ENCODE measurements at regions not wholly inside any gene's neighbourhood (a gene's known extent, or its start where the extent isn't known, plus 50 kb on each side); places are given as distances from the start of the nearest gene placed in this dataset.
"Not testable (repeated sequence)": the region's sequence is repeated elsewhere in the genome, so short reads cannot be mapped to it uniquely, and the experiment has no call there.

DNA sequence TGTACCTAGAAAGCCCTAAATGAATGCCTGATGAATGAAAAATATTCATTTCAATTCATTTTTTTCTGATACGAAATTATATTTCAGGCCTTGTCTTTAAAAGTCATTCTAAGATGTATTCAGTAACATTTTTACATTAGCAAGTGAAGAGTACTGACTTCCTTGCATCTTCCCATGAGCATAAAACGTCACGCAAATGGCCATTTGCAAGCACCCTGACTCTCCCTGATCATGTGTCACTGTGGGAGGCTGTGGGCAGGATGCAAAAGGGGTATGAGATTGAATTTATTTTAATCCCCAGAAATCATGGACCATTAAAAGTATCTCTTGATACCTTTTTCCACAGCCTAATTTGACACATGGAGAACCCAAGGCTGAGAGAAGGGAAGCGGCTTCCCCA, 105.0 kb downstream of the BDH1 start:
- ATAC-seq (no peak), DNase-seq (no peak)
- POLR2A ChIA-PET, result no interaction called here
- no peaks in the 10 kb centered on the region for H3K9me3 ChIP-seq (ENCODE audit: control insufficient read depth in 2 of 3, low read length in 3 of 3)
- Mint-ChIP-seq H3K27ac (no peak overlapping the region), H3K27me3 (peaks cover 0 to 23% (median 0%) of the 10 kb centered on the region in 5 donors), H3K4me3 (no peak overlapping the region), H3K36me3 (no peaks in the 10 kb centered on the region), H3K4me1 (peaks cover 13 to 43% (median 32%) of the 10 kb centered on the region in 7 donors), H3K9me3 (no peaks in the 10 kb centered on the region)
- CTCF ChIA-PET, result no interaction called here
- no peaks in the 10 kb centered on the region for H3K27me3 ChIP-seq (ENCODE audit: control insufficient read depth in 2 of 2, insufficient read depth in 2 of 2, low read length in 2 of 2)
- no peak overlapping the region for H3K27ac ChIP-seq (ENCODE audit: low read depth, low read length)
- H3K36me3 ChIP-seq (ENCODE audit: control insufficient read depth in 2 of 3, insufficient read depth in 3 of 3, low read length in 3 of 3), result no peaks in the 10 kb centered on the region
- peaks cover 0 to 18% of the 10 kb centered on the region in 2 donors for H3K4me1 ChIP-seq (ENCODE audit: control insufficient read depth in 2 of 2, insufficient read depth in 2 of 2, low read length in 2 of 2)
- intact Hi-C loops (cut with micrococcal nuclease), result no loop called here
- no peak overlapping the region for H3K4me3 ChIP-seq (ENCODE audit: low read length)

- ATAC-seq (no peak), DNase-seq (no peak)
- intact Hi-C loops (cut with micrococcal nuclease), result no loop called here
- Mint-ChIP-seq H3K27ac (no peak overlapping the region), H3K36me3 (no peaks in the 10 kb centered on the region), H3K9me3 (no peaks in the 10 kb centered on the region), H3K4me1 (peaks cover 10 to 43% (median 29%) of the 10 kb centered on the region in 7 donors), H3K4me3 (no peak overlapping the region), H3K27me3 (peaks cover 0 to 18% (median 0%) of the 10 kb centered on the region in 5 donors)
- CTCF ChIA-PET, result no interaction called here
- H3K36me3 ChIP-seq (ENCODE audit: control insufficient read depth in 2 of 3, insufficient read depth in 3 of 3, low read length in 3 of 3), result no peaks in the 10 kb centered on the region
- H3K27me3 ChIP-seq (ENCODE audit: control insufficient read depth in 2 of 2, insufficient read depth in 2 of 2, low read length in 2 of 2), result no peaks in the 10 kb centered on the region
- POLR2A ChIA-PET, result no interaction called here
- H3K9me3 ChIP-seq (ENCODE audit: control insufficient read depth in 2 of 3, low read length in 3 of 3), result no peaks in the 10 kb centered on the region
- peaks cover 0 to 23% of the 10 kb centered on the region in 2 donors for H3K4me1 ChIP-seq (ENCODE audit: control insufficient read depth in 2 of 2, insufficient read depth in 2 of 2, low read length in 2 of 2)
- no peak overlapping the region for H3K27ac ChIP-seq (ENCODE audit: low read depth, low read length)
- no peak overlapping the region for H3K4me3 ChIP-seq (ENCODE audit: low read length)
Measured at GRCh38 chr3:197450308-197450707, 105.5 kb downstream of the BDH1 start.

DNA sequence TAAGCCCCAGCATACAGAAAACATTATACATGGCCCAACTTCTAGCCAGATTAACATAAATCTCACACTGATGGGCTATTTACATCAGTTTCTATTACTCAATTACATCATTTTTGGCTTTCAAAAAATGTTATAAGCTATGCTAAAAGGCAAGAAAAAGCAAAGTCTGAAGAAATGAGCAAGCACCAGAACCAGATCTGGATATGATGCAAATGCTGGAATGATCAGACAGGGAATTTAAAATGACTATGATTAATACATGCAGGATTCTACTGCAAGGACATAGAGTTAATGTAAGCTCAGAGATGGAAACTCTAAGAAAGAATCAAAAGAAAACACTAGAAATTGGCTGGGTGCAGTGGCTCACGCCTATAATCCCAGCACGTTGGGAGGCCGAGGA, 106.6 kb downstream of the BDH1 start:
- CTCF ChIA-PET, result not testable (repeated sequence)

DNA sequence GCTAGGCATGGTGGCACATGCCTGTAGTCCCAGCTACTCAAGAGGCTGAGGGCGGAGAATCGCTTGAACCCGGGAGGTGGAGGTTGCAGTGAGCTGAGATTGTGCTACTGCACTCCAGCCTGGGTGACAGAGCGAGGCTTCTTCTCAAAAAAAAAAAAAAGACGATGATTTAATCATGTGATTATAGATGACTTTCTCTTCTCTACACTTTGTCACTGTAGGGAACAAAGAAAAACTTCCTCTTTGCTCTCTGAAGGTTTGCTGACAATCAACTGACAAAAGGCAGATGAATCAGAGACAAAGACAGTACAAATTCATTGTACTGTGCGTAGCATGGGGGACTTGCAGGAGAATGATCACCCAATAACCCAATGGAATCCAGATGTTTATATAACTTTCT, 108.0 kb downstream of the BDH1 start:
- H3K27me3 ChIP-seq (ENCODE audit: control insufficient read depth in 2 of 2, insufficient read depth in 2 of 2, low read length in 2 of 2); H3K27me3 Mint-ChIP-seq; H3K9me3 ChIP-seq (ENCODE audit: control insufficient read depth in 2 of 3, low read length in 3 of 3); POLR2A ChIA-PET; H3K27ac ChIP-seq (ENCODE audit: low read depth, low read length); H3K9me3 Mint-ChIP-seq; H3K36me3 Mint-ChIP-seq; intact Hi-C loops (cut with micrococcal nuclease); H3K36me3 ChIP-seq (ENCODE audit: control insufficient read depth in 2 of 3, insufficient read depth in 3 of 3, low read length in 3 of 3); H3K4me3 ChIP-seq (ENCODE audit: low read length); CTCF ChIA-PET: not testable (repeated sequence)
- H3K4me1 Mint-ChIP-seq, result peaks cover 13 to 60% (median 39%) of the 10 kb centered on the region in 7 donors
- H3K4me3 Mint-ChIP-seq, result peak overlapping the region in 6 of 10 donors; percentile 12 to 78 (median 42)
- peak overlapping the region in 7 of 9 donors; percentile 1 to 89 (median 43) for H3K27ac Mint-ChIP-seq
- ATAC-seq, result peak; percentile 52
- DNase-seq, result peak in 3 of 9 donors; percentile 13 to 44 (median 40)
- peaks cover 0 to 32% of the 10 kb centered on the region in 2 donors for H3K4me1 ChIP-seq (ENCODE audit: control insufficient read depth in 2 of 2, insufficient read depth in 2 of 2, low read length in 2 of 2)

More for the DNA sequence above, 106.6 kb downstream of the BDH1 start:
- H3K9me3 Mint-ChIP-seq; H3K27ac ChIP-seq (ENCODE audit: low read depth, low read length); H3K36me3 ChIP-seq (ENCODE audit: control insufficient read depth in 2 of 3, insufficient read depth in 3 of 3, low read length in 3 of 3); H3K4me3 ChIP-seq (ENCODE audit: low read length); intact Hi-C loops (cut with micrococcal nuclease); H3K27me3 ChIP-seq (ENCODE audit: control insufficient read depth in 2 of 2, insufficient read depth in 2 of 2, low read length in 2 of 2); POLR2A ChIA-PET; H3K9me3 ChIP-seq (ENCODE audit: control insufficient read depth in 2 of 3, low read length in 3 of 3); H3K4me3 Mint-ChIP-seq; ATAC-seq; H3K36me3 Mint-ChIP-seq; DNase-seq: not testable (repeated sequence)
- peak overlapping the region in 1 of 9 donors; percentile 3 for H3K27ac Mint-ChIP-seq
- peaks cover 13 to 49% (median 32%) of the 10 kb centered on the region in 7 donors for H3K4me1 Mint-ChIP-seq
- peaks cover 0 to 11% (median 0%) of the 10 kb centered on the region in 5 donors for H3K27me3 Mint-ChIP-seq
- H3K4me1 ChIP-seq (ENCODE audit: control insufficient read depth in 2 of 2, insufficient read depth in 2 of 2, low read length in 2 of 2), result peaks cover 0 to 32% of the 10 kb centered on the region in 2 donors

- no peak overlapping the region for H3K27ac ChIP-seq (ENCODE audit: low read depth, low read length)
- H3K36me3 ChIP-seq (ENCODE audit: control insufficient read depth in 2 of 3, insufficient read depth in 3 of 3, low read length in 3 of 3), result no peaks in the 10 kb centered on the region
- H3K27me3 Mint-ChIP-seq, result peaks cover 0 to 10% (median 4%) of the 10 kb centered on the region in 5 donors
- H3K27ac Mint-ChIP-seq, result peak overlapping the region in 6 of 9 donors; percentile 1 to 89 (median 72)
- POLR2A ChIA-PET, result interaction anchor here (0.6 kb wide), 1 partner anchor 13 kb away, joined by 3 read pairs; no protein-coding TSS in a partner anchor
- H3K36me3 Mint-ChIP-seq, result peaks cover 0 to 4% (median 0%) of the 10 kb centered on the region in 5 donors
- peak overlapping the region in 6 of 10 donors; percentile 8 to 78 (median 42) for H3K4me3 Mint-ChIP-seq
- no peaks in the 10 kb centered on the region for H3K9me3 Mint-ChIP-seq
- peaks cover 0 to 32% of the 10 kb centered on the region in 2 donors for H3K4me1 ChIP-seq (ENCODE audit: control insufficient read depth in 2 of 2, insufficient read depth in 2 of 2, low read length in 2 of 2)
- H3K9me3 ChIP-seq (ENCODE audit: control insufficient read depth in 2 of 3, low read length in 3 of 3), result no peaks in the 10 kb centered on the region
- DNase-seq (no peak), ATAC-seq (no peak)
- H3K4me3 ChIP-seq (ENCODE audit: low read length), result no peak overlapping the region
- peaks cover 13 to 60% (median 39%) of the 10 kb centered on the region in 7 donors for H3K4me1 Mint-ChIP-seq
- CTCF ChIA-PET, result no interaction called here
- intact Hi-C loops (cut with micrococcal nuclease), result no loop called here
- H3K27me3 ChIP-seq (ENCODE audit: control insufficient read depth in 2 of 2, insufficient read depth in 2 of 2, low read length in 2 of 2), result no peaks in the 10 kb centered on the region
Measured at GRCh38 chr3:197447057-197447456, 108.7 kb downstream of the BDH1 start.

DNA sequence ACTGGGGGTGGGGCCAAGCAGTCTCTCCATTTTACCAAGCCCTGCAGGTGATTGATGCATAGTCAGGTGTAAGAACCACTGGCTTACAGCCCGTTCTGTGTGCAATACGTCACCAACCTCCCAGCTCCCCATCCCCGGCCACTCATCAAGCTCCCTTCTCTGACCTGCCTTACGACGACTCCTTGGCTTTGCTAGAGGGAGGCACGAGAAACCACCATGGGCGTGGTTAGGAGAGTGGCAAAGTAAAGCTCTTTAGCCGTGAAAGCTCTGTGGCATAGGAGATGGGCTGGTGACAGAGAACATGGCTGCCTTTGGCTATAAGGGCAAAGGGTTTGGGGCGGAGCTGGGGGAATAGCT, 109.1 kb downstream of the BDH1 start:
- CTCF ChIA-PET, result no interaction called here
- no peaks in the 10 kb centered on the region for H3K9me3 Mint-ChIP-seq
- peaks cover 13 to 60% (median 39%) of the 10 kb centered on the region in 7 donors for H3K4me1 Mint-ChIP-seq
- Histone ChIP-seq H3K4me3 (ENCODE audit: low read length) (no peak overlapping the region), H3K27ac (ENCODE audit: low read depth, low read length) (no peak overlapping the region), H3K4me1 (ENCODE audit: control insufficient read depth in 2 of 2, insufficient read depth in 2 of 2, low read length in 2 of 2) (peaks cover 0 to 32% of the 10 kb centered on the region in 2 donors), H3K27me3 (ENCODE audit: control insufficient read depth in 2 of 2, insufficient read depth in 2 of 2, low read length in 2 of 2) (no peaks in the 10 kb centered on the region), H3K9me3 (ENCODE audit: control insufficient read depth in 2 of 3, low read length in 3 of 3) (no peaks in the 10 kb centered on the region), H3K36me3 (ENCODE audit: control insufficient read depth in 2 of 3, insufficient read depth in 3 of 3, low read length in 3 of 3) (no peaks in the 10 kb centered on the region)
- POLR2A ChIA-PET, result no interaction called here
- peaks cover 0 to 14% (median 4%) of the 10 kb centered on the region in 5 donors for H3K27me3 Mint-ChIP-seq
- intact Hi-C loops (cut with micrococcal nuclease), result no loop called here
- H3K27ac Mint-ChIP-seq, result peak overlapping the region in 5 of 9 donors; percentile 1 to 89 (median 71)
- H3K36me3 Mint-ChIP-seq, result peaks cover 0 to 4% (median 0%) of the 10 kb centered on the region in 5 donors
- DNase-seq (no peak), ATAC-seq (no peak)
- H3K4me3 Mint-ChIP-seq, result peak overlapping the region in 7 of 10 donors; percentile 8 to 78 (median 38)
